Kidney (tissue), 13 donors: ENCODE measurements at regions not wholly inside any gene's neighbourhood (a gene's known extent, or its start where the extent isn't known, plus 50 kb on each side); places are given as distances from the start of the nearest gene placed in this dataset.

ENCODE experiments used
- DNase-seq, 5 donors: peaks; one replicate each; pipeline ENCODE4 v3.0.0-alpha.2; 2013 to 2020
- FAIRE-seq: peaks from 2 replicates; lab custom pipeline; 2012; peaks lifted over from hg19 to GRCh38; lab: Jason Lieb, UNC
- H3K27ac ChIP-seq, 2 donors: one replicate each; pipeline ENCODE4 v1.7.0; 2013; ENCODE audit warnings: low read depth in 2 of 2, low read length in 2 of 2, inconsistent platforms in 1 of 2
- H3K27me3 ChIP-seq: one replicate; pipeline ENCODE4 v1.7.1; 2013; ENCODE audit warnings: low read length, inconsistent platforms; ENCODE audit not compliant: control insufficient read depth, insufficient read depth
- H3K36me3 ChIP-seq, 3 donors: one replicate each; pipeline versions ENCODE4 v1.7.0 to v1.7.1; 2013; ENCODE audit warnings: low read length in 3 of 3, control low read depth in 1 of 3, inconsistent platforms in 1 of 3; ENCODE audit not compliant: insufficient read depth in 3 of 3, control insufficient read depth in 2 of 3
- H3K4me1 ChIP-seq, 3 donors: one replicate each; pipeline versions ENCODE4 v1.7.0 to v1.7.1; 2013; ENCODE audit warnings: low read length in 3 of 3, inconsistent platforms in 1 of 3, low read depth in 1 of 3; ENCODE audit not compliant: control insufficient read depth in 2 of 3, insufficient read depth in 2 of 3
- H3K4me3 ChIP-seq, 3 donors: one replicate each; pipeline versions ENCODE4 v1.7.0 to v1.8.1; 2013; ENCODE audit warnings: low read length in 3 of 3, control low read depth in 1 of 3, inconsistent platforms in 1 of 3
- H3K9ac ChIP-seq, 3 donors: one replicate each; pipeline versions ENCODE4 v1.7.0 to v1.7.1; 2013; ENCODE audit warnings: low read length in 3 of 3, control low read depth in 1 of 3, inconsistent platforms in 1 of 3
- H3K9me3 ChIP-seq, 3 donors: one replicate each; pipeline versions ENCODE4 v1.7.0 to v1.7.1; 2013; ENCODE audit warnings: low read length in 3 of 3, control low read depth in 1 of 3, inconsistent platforms in 1 of 3; ENCODE audit not compliant: control insufficient read depth in 2 of 3, insufficient read depth in 1 of 3
- CTCF ChIP-seq: IDR thresholded peaks from 3 replicates; pipeline ENCODE4 v1.5.1; 2012; ENCODE audit warnings: mild to moderate bottlenecking, moderate library complexity, borderline replicate concordance; ENCODE audit not compliant: insufficient read depth; ENCODE audit errors: extremely low read depth
- intact Hi-C: fragments of 100-400 bp; cut with DNase I; formaldehyde crosslinking; loops from one replicate; pipeline ENCODE4 v1.11.1; 2022
- donor health status: control.
- donor health status: control.
- donor health status: control.
- donor health status: control.
- donor health status: control.
- donor health status: DM: yes; HTN: yes; CAD: no.
- donor health status: Normal renal cell carcinoma (clear cell type).

DNA sequence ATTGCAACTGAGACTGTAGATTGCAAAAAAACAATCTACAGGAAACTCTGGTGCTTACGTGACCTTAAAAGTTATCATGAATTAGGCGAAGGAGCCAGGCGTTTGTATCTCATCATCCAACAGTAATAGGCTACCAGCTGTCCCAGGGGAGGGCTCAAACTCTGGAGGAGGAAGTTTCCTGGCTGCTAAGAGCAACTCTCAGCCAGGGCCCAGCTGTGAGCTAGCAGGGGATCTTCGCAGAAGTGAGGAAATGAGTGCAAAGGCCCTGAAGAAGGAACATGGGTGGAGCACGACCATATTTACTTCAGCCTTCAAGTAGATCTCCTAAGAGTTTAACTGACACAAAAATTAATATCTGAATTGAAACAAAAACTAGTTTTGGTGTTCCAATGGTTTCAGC is 686.9 kb upstream of the MAP3K7 start:
- DNase-seq (peak in 2 of 5 donors; percentile 35 to 83), FAIRE-seq (no peak)
- intact Hi-C loops: no loop called here
- H3K27me3 ChIP-seq: no peaks in the 10 kb centered on the region
- no peaks in the 10 kb centered on the region for H3K36me3 ChIP-seq
- H3K9ac ChIP-seq: no peak overlapping the region
- no peaks in the 10 kb centered on the region for H3K4me1 ChIP-seq
- H3K27ac ChIP-seq: no peak overlapping the region
- H3K4me3 ChIP-seq: no peak overlapping the region
- TF ChIP-seq CTCF: no peak
- H3K9me3 ChIP-seq: no peaks in the 10 kb centered on the region

GRCh38 chr6:91271807-91272206 is 684.9 kb upstream of the MAP3K7 start:
- H3K27ac ChIP-seq: no peak overlapping the region
- H3K36me3 ChIP-seq: no peaks in the 10 kb centered on the region
- no peaks in the 10 kb centered on the region for H3K4me1 ChIP-seq
- H3K9me3 ChIP-seq: no peaks in the 10 kb centered on the region
- intact Hi-C loops: no loop called here
- DNase-seq (peak in 1 of 5 donors; percentile 63), FAIRE-seq (no peak)
- no peak for TF ChIP-seq CTCF
- H3K4me3 ChIP-seq: no peak overlapping the region
- no peak overlapping the region for H3K9ac ChIP-seq
- no peaks in the 10 kb centered on the region for H3K27me3 ChIP-seq

GRCh38 chr6:91268941-91269340 is 682.1 kb upstream of the MAP3K7 start:
- Histone ChIP-seq H3K4me1 (no peaks in the 10 kb centered on the region), H3K9ac (no peak overlapping the region), H3K36me3 (no peaks in the 10 kb centered on the region), H3K27me3 (no peaks in the 10 kb centered on the region), H3K9me3 (no peaks in the 10 kb centered on the region), H3K27ac (no peak overlapping the region), H3K4me3 (no peak overlapping the region)
- peak in 2 of 5 donors; percentile 15 to 35 for DNase-seq
- no peak for TF ChIP-seq CTCF
- intact Hi-C loops: no loop called here
- FAIRE-seq: no peak

GRCh38 chr6:91267246-91267645 is 680.4 kb upstream of the MAP3K7 start:
- H3K27ac ChIP-seq: no peak overlapping the region
- H3K9ac ChIP-seq: no peak overlapping the region
- no peaks in the 10 kb centered on the region for H3K36me3 ChIP-seq
- no peak for TF ChIP-seq CTCF
- H3K27me3 ChIP-seq: no peaks in the 10 kb centered on the region
- DNase-seq (no peak), FAIRE-seq (no peak)
- H3K4me3 ChIP-seq: no peak overlapping the region
- H3K4me1 ChIP-seq: no peaks in the 10 kb centered on the region
- H3K9me3 ChIP-seq: no peaks in the 10 kb centered on the region
- intact Hi-C loops: no loop called here
